GM23248 (cell line): ENCODE measurements at regions not wholly inside any gene's neighbourhood (a gene's known extent, or its start where the extent isn't known, plus 50 kb on each side); places are given as distances from the start of the nearest gene placed in this dataset.

Experiments used
- EZH2 ChIP-seq: fragments of 200-600 bp; sonication (generic); IDR thresholded peaks from 2 replicates; pipeline ENCODE4 v1.6.1; 2018; ENCODE audit warnings: antibody characterized with exemption, mild to moderate bottlenecking; ENCODE audit not compliant: insufficient read depth, poor library complexity, severe bottlenecking
- EZH2phosphoT487 ChIP-seq: fragments of 200-600 bp; sonication (generic); IDR thresholded peaks from 2 replicates; pipeline ENCODE4 v1.6.1; 2018; ENCODE audit warnings: antibody characterized with exemption, moderate library complexity, mild to moderate bottlenecking, low read depth; ENCODE audit not compliant: insufficient read depth

DNA sequence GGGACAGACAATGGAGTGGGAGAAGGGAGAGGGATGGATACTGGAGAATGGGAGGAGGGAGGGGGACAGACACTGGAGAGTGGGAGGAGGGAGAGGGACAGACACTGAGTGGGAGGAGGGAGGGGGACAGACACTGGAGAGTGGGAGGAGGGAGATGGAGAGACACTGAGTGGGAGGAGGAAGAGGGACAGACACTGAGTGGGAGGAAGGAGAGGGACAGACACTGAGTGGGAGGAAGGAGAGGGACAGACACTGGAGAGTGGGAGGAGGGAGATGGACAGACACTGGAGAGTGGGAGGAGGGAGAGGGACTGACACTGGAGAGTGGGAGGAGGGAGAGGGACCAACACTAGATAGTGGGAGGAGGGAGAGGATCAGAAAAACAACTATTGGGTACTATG lies 426.7 kb upstream of the PMFBP1 start:
- TF ChIP-seq EZH2 (no peak), EZH2phosphoT487 (no peak)
